ENCODE measurements at regions not wholly inside any gene's neighbourhood (a gene's known extent, or its start where the extent isn't known, plus 50 kb on each side); places are given as distances from the start of the nearest gene placed in this dataset.

DNA sequence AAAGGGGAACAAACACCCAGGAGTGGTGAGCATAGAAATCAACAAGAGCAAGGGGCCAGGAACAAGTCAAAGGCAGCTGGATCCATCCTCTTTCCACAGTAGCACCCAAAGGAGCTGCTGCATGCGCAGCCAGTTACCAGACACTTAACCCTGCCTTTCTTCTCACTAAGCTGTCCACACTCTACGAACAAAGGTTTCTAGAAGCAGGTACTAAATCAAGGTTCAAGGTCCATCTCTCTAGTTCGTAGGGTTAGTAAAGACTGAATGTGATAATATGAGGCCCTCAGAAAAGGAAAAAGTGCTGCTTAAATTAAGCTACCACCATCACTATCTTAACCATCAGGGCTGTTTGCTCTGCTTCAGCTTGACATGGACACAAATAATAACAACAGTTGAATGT lies 121.2 kb upstream of the NIPBL start:
- TF ChIP-seq, protein P1, sequence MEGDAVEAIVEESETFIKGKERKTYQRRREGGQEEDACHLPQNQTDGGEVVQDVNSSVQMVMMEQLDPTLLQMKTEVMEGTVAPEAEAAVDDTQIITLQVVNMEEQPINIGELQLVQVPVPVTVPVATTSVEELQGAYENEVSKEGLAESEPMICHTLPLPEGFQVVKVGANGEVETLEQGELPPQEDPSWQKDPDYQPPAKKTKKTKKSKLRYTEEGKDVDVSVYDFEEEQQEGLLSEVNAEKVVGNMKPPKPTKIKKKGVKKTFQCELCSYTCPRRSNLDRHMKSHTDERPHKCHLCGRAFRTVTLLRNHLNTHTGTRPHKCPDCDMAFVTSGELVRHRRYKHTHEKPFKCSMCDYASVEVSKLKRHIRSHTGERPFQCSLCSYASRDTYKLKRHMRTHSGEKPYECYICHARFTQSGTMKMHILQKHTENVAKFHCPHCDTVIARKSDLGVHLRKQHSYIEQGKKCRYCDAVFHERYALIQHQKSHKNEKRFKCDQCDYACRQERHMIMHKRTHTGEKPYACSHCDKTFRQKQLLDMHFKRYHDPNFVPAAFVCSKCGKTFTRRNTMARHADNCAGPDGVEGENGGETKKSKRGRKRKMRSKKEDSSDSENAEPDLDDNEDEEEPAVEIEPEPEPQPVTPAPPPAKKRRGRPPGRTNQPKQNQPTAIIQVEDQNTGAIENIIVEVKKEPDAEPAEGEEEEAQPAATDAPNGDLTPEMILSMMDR (IDR thresholded peaks at IDR 0.05; ENCODE audit: borderline replicate concordance, insufficient read depth, low read depth, low read length) = no peak
- H3K4me3 ChIP-seq (ENCODE audit: low read depth, low read length) = no peak overlapping the region

DNA sequence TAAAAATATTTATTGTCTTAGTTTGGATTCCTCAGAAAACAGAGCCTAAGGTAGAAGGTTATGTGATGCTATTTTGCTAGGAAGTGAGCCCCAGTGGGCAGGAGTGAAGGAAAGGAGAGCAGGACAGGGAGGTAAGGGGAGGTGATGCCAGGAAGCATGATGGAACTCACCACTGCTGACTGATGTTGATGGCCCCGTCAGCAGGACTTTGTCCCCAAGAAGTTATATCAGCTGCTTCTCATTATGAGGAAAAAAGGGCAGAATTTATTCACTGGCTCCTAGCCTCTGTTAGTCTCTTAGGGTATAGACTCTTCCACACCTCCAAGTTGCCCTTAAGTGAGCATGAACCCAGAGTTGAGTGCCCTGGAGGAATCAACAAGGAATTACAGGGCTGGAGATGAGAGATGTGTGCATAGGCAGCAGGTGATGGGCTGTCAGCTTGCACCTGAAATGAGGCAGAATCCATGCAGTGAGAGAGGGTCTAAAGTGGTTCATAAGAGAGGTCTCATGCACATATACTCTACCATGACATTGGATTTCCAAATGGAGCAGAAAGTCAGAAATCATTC lies 120.6 kb upstream of the NIPBL start:
- TF ChIP-seq, protein P1 (IDR thresholded peaks at IDR 0.05; ENCODE audit: borderline replicate concordance, insufficient read depth, low read depth, low read length) = no peak
- H3K4me3 ChIP-seq (ENCODE audit: low read depth, low read length) = no peak overlapping the region

DNA sequence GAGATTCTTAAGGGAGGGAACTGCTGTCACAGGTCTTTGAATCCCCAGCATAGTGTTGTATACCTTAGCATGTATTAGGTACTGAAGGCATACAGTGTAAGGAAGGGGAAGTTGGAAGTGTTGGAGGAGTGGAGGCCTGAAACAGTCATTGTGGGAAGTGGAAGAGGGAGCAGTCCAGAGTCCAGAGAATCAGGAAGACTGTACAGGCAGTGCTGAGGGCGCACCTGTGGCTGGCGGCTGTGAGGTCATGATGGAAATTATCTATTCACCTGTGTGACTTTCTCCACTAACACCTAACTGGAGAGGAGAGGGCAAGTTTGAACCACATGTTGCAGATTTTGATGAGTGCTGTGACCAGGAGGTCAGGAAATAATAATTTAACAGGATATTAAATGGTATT lies 119.7 kb upstream of the NIPBL start:
- TF ChIP-seq, protein P1 (IDR thresholded peaks at IDR 0.05; ENCODE audit: borderline replicate concordance, insufficient read depth, low read depth, low read length) = no peak
- H3K4me3 ChIP-seq (ENCODE audit: low read depth, low read length) = no peak overlapping the region

DNA sequence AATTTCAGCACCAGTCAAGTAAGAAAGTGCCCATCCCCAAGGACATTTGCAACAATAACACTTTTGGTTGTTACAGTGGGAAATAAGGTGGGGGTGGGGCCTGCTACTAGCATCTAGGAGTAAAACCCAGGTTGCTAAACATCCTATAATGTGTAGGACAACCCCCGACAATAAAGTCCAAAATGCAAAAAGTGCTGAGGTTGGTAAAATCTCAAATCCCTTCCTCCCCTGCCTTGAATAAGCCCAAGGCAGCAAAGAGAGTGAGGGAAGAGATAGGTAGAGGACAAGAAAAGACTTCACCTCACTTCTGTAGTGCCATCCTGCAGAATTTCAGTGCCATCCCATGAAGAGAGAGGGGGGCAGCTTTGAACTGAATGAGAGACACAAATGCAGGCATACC lies 117.5 kb upstream of the NIPBL start:
- TF ChIP-seq, protein P1 (IDR thresholded peaks at IDR 0.05; ENCODE audit: borderline replicate concordance, insufficient read depth, low read depth, low read length) = no peak
- H3K4me3 ChIP-seq (ENCODE audit: low read depth, low read length) = no peak overlapping the region

DNA sequence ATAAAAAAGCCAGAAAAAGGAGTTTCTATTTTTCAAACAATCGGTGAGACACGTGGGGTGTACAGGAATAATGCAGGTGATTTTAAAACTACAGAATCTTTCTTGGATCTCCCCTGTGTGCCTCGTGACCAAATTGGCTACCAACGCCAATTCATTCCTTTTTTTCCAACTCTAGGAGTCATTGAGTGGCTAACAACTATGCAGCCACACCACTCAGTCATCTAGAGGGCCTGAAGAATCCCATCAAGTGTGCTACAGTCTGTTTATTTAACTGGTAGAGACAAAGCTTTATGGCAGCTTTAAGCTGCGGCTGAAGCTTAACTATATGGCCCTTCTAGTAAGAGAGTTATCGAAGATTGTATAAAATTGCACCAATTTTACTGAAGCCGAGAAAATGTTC lies 113.1 kb upstream of the NIPBL start:
- H3K4me3 ChIP-seq (ENCODE audit: low read depth, low read length) = no peak overlapping the region
- TF ChIP-seq, protein P1 (IDR thresholded peaks at IDR 0.05; ENCODE audit: borderline replicate concordance, insufficient read depth, low read depth, low read length) = no peak

DNA sequence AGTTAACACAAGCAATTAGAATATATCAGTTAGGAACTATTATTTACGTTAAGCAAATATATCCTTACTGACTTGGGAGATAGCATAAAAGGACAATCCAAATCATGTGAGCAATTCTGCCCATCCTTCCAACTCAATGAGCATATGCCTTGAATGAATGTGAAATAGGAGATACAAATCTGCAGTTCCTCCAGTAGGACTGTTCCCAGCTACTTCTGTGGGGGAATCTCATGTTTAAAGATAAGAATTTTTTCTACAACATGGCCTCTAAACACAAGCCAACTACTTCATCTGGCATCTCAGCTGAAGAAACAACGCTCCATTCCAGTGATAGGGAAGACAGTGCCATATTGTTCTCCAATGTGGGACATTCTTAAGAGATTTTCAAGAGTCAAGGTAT lies 110.7 kb upstream of the NIPBL start:
- H3K4me3 ChIP-seq (ENCODE audit: low read depth, low read length) = no peak overlapping the region
- TF ChIP-seq, protein P1 (IDR thresholded peaks at IDR 0.05; ENCODE audit: borderline replicate concordance, insufficient read depth, low read depth, low read length) = no peak

DNA sequence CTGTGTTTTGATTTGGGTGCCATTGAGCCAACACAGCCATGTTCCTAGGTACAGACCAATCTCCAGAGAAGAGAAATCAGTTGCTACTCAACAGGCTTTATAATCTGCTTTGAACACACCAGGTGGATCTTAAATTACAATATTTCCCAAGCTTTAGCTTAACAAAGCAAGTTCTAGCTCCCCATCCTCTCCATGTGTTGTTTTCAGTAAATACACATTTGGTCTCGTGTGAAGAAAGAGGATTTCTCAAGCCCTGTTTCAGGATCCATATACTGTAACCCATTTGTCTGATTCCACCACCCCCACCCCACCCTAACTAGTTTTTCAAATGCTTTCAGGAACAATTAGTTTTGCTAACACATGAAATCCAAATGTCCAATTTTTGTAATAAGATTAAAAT lies 109.6 kb upstream of the NIPBL start:
- no peak overlapping the region for H3K4me3 ChIP-seq (ENCODE audit: low read depth, low read length)
- TF ChIP-seq, protein P1 (IDR thresholded peaks at IDR 0.05; ENCODE audit: borderline replicate concordance, insufficient read depth, low read depth, low read length) = no peak
